GM23338 (cell line): ENCODE measurements at regions not wholly inside any gene's neighbourhood (a gene's known extent, or its start where the extent isn't known, plus 50 kb on each side); places are given as distances from the start of the nearest gene placed in this dataset.

Source experiments
- ATAC-seq: fragments of 200-7000 bp; cut with Tn5 transposase; 3 replicates; pipeline ENCODE4 v1.9.1; 2020
- DNase-seq: peaks from one replicate; pipeline ENCODE4 v3.0.0-alpha.2; 2015; ENCODE audit warnings: low spot score
- H2AFZ ChIP-seq: fragments of 200-600 bp; sonication (generic); 2 replicates; pipeline ENCODE4 v1.8.0; 2016; ENCODE audit warnings: antibody characterized with exemption, mild to moderate bottlenecking, moderate library complexity
- H3F3A ChIP-seq: fragments of 200-600 bp; sonication (generic); replicated peaks from 2 replicates; pipeline ENCODE4 v1.8.0; 2017; ENCODE audit warnings: antibody characterized with exemption, mixed run types, low read depth
- H3K27ac ChIP-seq: fragments of 200-600 bp; sonication (generic); 2 replicates; pipeline ENCODE4 v1.6.1; 2016; ENCODE audit warnings: low read depth
- H3K27me3 ChIP-seq: fragments of 200-600 bp; sonication (generic); 2 replicates; pipeline ENCODE4 v1.8.0; 2016; ENCODE audit warnings: mild to moderate bottlenecking, mixed run types, moderate library complexity; ENCODE audit not compliant: insufficient read depth
- H3K36me3 ChIP-seq: fragments of 200-600 bp; sonication (generic); 2 replicates; pipeline ENCODE4 v1.8.0; 2016; ENCODE audit warnings: mild to moderate bottlenecking; ENCODE audit not compliant: insufficient read depth
- H3K4me1 ChIP-seq: fragments of 200-600 bp; sonication (generic); 2 replicates; pipeline ENCODE4 v1.8.0; 2016; ENCODE audit warnings: mild to moderate bottlenecking, moderate library complexity; ENCODE audit not compliant: insufficient read depth
- H3K4me2 ChIP-seq: fragments of 200-600 bp; sonication (generic); 2 replicates; pipeline ENCODE4 v1.7.1; 2017; ENCODE audit warnings: mixed run types
- H3K4me3 ChIP-seq: fragments of 200-600 bp; sonication (generic); 2 replicates; pipeline ENCODE4 v1.6.1; 2016; ENCODE audit warnings: mixed run types
- H3K79me2 ChIP-seq: fragments of 200-600 bp; sonication (generic); replicated peaks from 2 replicates; pipeline ENCODE4 v1.8.0; 2017; ENCODE audit warnings: mild to moderate bottlenecking; ENCODE audit not compliant: insufficient read depth
- H3K9me2 ChIP-seq: fragments of 200-600 bp; sonication (generic); 2 replicates; pipeline ENCODE4 v1.8.0; 2017; ENCODE audit not compliant: insufficient read depth
- H4K20me1 ChIP-seq: fragments of 200-600 bp; sonication (generic); replicated peaks from 2 replicates; pipeline ENCODE4 v1.8.0; 2017; ENCODE audit warnings: mild to moderate bottlenecking; ENCODE audit not compliant: insufficient read depth
- H3K27ac Mint-ChIP-seq: 2 replicates; pipeline ENCODE4 v1.8.0; 2020; ENCODE audit warnings: inconsistent platforms, mild to moderate bottlenecking, moderate library complexity, mixed read lengths
- H3K27me3 Mint-ChIP-seq: 3 replicates; pipeline ENCODE4 v1.8.0; 2022; ENCODE audit warnings: low read depth, mild to moderate bottlenecking, moderate library complexity, mixed read lengths, inconsistent platforms; ENCODE audit not compliant: insufficient read depth, poor library complexity
- H3K36me3 Mint-ChIP-seq: 3 replicates; pipeline ENCODE4 v1.8.0; 2021; ENCODE audit warnings: low read depth, mild to moderate bottlenecking, inconsistent platforms, moderate library complexity, mixed read lengths
- H3K4me1 Mint-ChIP-seq: 3 replicates; pipeline ENCODE4 v1.8.0; 2020; ENCODE audit warnings: mild to moderate bottlenecking, inconsistent platforms, mixed read lengths
- H3K4me3 Mint-ChIP-seq: 3 replicates; pipeline ENCODE4 v1.8.0; 2021; ENCODE audit warnings: moderate library complexity, mild to moderate bottlenecking, inconsistent platforms, mixed read lengths
- H3K9me3 Mint-ChIP-seq: 3 replicates; pipeline ENCODE4 v1.8.0; 2020; ENCODE audit warnings: moderate library complexity, mild to moderate bottlenecking, inconsistent platforms, mixed read lengths
- CREB1 ChIP-seq: fragments of 250-450 bp; sonication (Bioruptor Pico); IDR thresholded peaks from 2 replicates; pipeline ENCODE4 v1.5.0; 2020; ENCODE audit warnings: low read depth, mild to moderate bottlenecking, moderate library complexity
- EZH2 ChIP-seq: fragments of 200-600 bp; sonication (generic); IDR thresholded peaks from one replicate; pipeline ENCODE4 v1.8.0; 2017; ENCODE audit warnings: antibody characterized with exemption, mild to moderate bottlenecking, low read depth; ENCODE audit not compliant: unreplicated experiment
- JUNB ChIP-seq: IDR thresholded peaks from one replicate; pipeline ENCODE4 v1.6.1; 2016; ENCODE audit warnings: antibody characterized with exemption; ENCODE audit not compliant: unreplicated experiment
- NANOG ChIP-seq: IDR thresholded peaks from 2 replicates; pipeline ENCODE4 v1.6.1; 2016; ENCODE audit warnings: antibody characterized with exemption, borderline replicate concordance
- POLR2AphosphoS5 ChIP-seq: IDR thresholded peaks from 2 replicates; pipeline ENCODE4 v1.6.1; 2016; ENCODE audit warnings: antibody characterized with exemption, low read depth
- STAT1 ChIP-seq: IDR thresholded peaks from one replicate; pipeline ENCODE4 v1.6.1; 2016; ENCODE audit warnings: antibody characterized with exemption; ENCODE audit not compliant: unreplicated experiment
- ZNF114 ChIP-seq: fragments of 250-450 bp; sonication (Bioruptor Pico); IDR thresholded peaks from 2 replicates; pipeline ENCODE4 v1.5.0; 2020; ENCODE audit warnings: mild to moderate bottlenecking, moderate library complexity
- ZNF331 ChIP-seq: fragments of 250-450 bp; sonication (Bioruptor Pico); IDR thresholded peaks from 2 replicates; pipeline ENCODE4 v1.5.0; 2020; ENCODE audit warnings: low read depth, mild to moderate bottlenecking, moderate library complexity
- ZNF462 ChIP-seq: fragments of 250-450 bp; sonication (Bioruptor Pico); IDR thresholded peaks from 2 replicates; pipeline ENCODE4 v1.5.0; 2020; ENCODE audit warnings: mild to moderate bottlenecking, moderate library complexity
- TF ChIP-seq, protein P1 (sequence below): IDR thresholded peaks from 2 replicates; pipeline ENCODE4 v1.6.1; 2016; ENCODE audit warnings: antibody characterized with exemption
- TF ChIP-seq, protein P2 (sequence below): IDR thresholded peaks from one replicate; pipeline ENCODE4 v1.6.1; 2018; ENCODE audit warnings: antibody characterized with exemption; ENCODE audit not compliant: unreplicated experiment

GRCh38 chr15:31498329-31498728 lies 171.7 kb downstream of the KLF13 start:
- H3K27me3 ChIP-seq: no peaks in the 10 kb centered on the region
- H3K4me3 ChIP-seq: no peak overlapping the region
- no peak overlapping the region for H3K4me2 ChIP-seq
- no peaks in the 10 kb centered on the region for H3K79me2 ChIP-seq
- Mint-ChIP-seq H3K27me3 (peaks cover 10% of the 10 kb centered on the region), H3K4me1 (peaks cover 2% of the 10 kb centered on the region; the same call in 2 of the 3 replicates), H3K27ac (no peak overlapping the region), H3K36me3 (no peaks in the 10 kb centered on the region), H3K9me3 (no peaks in the 10 kb centered on the region), H3K4me3 (no peak overlapping the region)
- ATAC-seq: no peak
- H3K4me1 ChIP-seq: no peaks in the 10 kb centered on the region
- H3K27ac ChIP-seq: no peak overlapping the region
- H3K36me3 ChIP-seq: no peaks in the 10 kb centered on the region
- no peaks in the 10 kb centered on the region for H4K20me1 ChIP-seq
- H3F3A ChIP-seq: no peaks in the 10 kb centered on the region
- no peak for DNase-seq
- no peak overlapping the region for H2AFZ ChIP-seq
- TF ChIP-seq EZH2 (no peak), ZNF114 (CRISPR knock-in tag) (no peak), ZNF331 (CRISPR knock-in tag) (no peak), CREB1 (no peak), JUNB (no peak), ZNF462 (CRISPR knock-in tag) (no peak), NANOG (no peak), STAT1 (no peak), POLR2AphosphoS5 (no peak)
- TF ChIP-seq, protein P1, sequence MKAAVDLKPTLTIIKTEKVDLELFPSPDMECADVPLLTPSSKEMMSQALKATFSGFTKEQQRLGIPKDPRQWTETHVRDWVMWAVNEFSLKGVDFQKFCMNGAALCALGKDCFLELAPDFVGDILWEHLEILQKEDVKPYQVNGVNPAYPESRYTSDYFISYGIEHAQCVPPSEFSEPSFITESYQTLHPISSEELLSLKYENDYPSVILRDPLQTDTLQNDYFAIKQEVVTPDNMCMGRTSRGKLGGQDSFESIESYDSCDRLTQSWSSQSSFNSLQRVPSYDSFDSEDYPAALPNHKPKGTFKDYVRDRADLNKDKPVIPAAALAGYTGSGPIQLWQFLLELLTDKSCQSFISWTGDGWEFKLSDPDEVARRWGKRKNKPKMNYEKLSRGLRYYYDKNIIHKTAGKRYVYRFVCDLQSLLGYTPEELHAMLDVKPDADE: no peak
- TF ChIP-seq, protein P2, sequence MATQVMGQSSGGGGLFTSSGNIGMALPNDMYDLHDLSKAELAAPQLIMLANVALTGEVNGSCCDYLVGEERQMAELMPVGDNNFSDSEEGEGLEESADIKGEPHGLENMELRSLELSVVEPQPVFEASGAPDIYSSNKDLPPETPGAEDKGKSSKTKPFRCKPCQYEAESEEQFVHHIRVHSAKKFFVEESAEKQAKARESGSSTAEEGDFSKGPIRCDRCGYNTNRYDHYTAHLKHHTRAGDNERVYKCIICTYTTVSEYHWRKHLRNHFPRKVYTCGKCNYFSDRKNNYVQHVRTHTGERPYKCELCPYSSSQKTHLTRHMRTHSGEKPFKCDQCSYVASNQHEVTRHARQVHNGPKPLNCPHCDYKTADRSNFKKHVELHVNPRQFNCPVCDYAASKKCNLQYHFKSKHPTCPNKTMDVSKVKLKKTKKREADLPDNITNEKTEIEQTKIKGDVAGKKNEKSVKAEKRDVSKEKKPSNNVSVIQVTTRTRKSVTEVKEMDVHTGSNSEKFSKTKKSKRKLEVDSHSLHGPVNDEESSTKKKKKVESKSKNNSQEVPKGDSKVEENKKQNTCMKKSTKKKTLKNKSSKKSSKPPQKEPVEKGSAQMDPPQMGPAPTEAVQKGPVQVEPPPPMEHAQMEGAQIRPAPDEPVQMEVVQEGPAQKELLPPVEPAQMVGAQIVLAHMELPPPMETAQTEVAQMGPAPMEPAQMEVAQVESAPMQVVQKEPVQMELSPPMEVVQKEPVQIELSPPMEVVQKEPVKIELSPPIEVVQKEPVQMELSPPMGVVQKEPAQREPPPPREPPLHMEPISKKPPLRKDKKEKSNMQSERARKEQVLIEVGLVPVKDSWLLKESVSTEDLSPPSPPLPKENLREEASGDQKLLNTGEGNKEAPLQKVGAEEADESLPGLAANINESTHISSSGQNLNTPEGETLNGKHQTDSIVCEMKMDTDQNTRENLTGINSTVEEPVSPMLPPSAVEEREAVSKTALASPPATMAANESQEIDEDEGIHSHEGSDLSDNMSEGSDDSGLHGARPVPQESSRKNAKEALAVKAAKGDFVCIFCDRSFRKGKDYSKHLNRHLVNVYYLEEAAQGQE: no peak
- H3K9me2 ChIP-seq: no peaks in the 10 kb centered on the region
